HG03432 (cell line): ENCODE measurements at regions not wholly inside any gene's neighbourhood (a gene's known extent, or its start where the extent isn't known, plus 50 kb on each side); places are given as distances from the start of the nearest gene placed in this dataset.

Experiments
- ATAC-seq: cut with Tn5 transposase; IDR thresholded peaks from one replicate; pipeline ENCODE4 v1.9.1; 2021; ENCODE audit warnings: mild to moderate bottlenecking, moderate library complexity; ENCODE audit not compliant: unreplicated experiment

DNA sequence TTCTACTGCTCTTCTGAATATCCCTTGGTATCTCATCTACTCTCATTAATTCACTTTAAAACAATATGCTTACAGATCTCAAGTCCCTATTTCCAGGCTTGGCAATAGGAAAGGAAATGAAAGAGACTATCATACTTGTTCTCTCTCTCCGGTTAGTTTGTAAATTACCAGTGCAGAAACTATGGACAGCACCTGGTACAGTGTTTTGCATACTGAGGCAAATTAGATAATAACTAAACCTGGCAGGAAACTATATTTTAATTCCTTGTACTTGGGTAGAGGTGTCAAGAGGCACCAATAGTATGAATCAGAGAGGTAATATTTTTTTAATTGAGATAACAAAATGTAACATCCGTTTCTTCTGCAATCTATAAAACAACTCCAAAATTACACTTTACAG lies 97.7 kb upstream of the TMEM196 start:
- no peak for ATAC-seq

DNA sequence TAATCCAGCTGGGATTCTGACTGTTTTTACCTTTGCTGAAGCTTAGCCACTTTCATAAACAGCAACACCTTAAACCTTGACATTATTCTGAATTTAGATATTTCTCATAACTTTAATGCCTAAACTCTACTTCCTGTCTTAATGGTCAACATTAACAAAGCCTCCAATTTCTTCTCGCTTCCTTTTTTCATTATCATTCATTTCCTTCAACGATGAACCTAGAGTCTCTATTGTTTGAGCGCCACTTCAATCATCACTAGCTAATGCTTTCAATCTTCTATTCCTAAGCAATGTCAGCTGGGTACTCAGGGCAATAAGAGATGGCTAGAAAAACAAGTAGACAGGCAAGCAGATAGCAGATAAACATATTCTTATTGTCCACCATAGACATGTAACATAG lies 96.6 kb upstream of the TMEM196 start:
- ATAC-seq, result peak; percentile 66

DNA sequence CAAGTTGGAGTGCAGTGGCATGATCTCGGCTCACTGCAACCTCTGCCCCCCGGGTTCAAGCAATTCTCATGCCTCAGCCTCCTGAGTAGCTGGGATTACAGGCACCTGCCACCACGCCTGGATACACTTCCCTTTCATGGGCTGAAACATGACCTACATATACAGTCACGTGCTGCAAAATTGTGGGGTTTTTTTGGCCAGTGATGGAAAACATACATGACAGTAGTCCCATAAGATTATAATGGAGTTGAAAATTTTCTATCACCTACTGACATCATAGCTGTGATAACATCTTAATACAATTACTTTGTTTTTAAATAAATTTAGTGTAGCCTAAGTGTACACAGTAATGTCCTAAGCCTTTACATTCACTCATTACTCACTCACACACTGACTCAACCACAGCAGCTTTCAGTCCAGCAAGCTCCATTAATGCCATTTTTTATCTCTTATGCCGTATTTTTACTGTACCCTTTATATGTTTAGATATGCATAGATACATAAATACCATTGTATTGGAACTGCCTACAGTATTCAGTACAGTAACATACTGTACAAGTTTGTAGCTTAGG lies 79.9 kb upstream of the TMEM196 start:
- no peak for ATAC-seq

DNA sequence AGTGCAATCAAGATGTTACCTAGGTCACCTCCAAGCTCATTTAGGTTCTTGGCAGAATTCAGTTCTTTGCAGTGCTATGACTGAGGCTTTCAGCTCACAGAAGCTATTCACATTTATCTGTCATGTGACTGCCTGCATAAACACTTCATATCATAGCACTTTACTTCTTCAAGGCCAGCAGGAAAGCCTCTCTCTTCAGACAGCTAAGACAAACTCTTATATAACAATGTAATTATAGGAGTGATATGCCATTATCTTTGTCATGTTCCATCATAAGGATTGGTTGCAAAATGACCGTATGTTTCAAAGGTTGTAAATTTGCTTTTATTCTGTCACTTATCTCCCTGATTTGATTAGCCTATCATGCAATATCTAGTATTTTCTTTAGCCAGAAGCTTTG lies 78.8 kb upstream of the TMEM196 start:
- ATAC-seq, result no peak

DNA sequence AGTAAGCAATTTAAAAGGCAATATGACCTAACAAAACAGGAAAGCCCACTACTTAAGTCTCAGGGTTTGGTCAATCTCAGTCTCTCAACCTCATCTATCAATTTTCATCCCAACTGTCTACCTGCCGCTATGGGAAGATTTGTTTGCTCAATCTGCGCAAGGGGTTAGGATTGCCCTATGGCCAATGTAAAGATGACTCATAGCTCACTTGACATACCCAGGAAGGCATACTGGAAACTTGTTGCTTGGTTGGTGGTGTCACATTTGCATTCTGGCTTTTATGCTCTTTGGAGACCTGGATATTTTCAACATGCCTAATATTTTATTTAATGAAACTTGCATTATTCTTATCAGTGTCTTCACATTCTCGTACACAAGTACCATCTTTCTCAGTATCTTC lies 78.1 kb upstream of the TMEM196 start:
- no peak for ATAC-seq

DNA sequence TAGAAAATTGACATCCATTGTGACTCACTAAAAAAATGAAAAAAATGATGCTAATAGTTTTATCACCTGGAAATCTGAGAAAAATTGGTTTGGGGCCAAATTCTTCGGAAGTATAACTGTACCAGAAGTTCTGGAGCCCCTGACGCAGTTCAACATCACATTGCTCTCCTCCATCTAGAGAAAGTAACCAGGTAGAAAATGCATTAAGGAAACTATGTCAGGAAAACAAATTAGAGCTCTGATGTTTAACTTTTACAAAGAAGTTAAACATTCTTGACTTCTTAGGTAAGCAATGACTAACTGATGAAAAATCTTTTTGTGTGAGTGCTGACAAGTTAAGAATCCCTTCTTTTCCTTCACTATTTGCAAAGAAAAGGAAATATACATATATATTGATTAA lies 61.1 kb upstream of the TMEM196 start:
- ATAC-seq, result no peak

DNA sequence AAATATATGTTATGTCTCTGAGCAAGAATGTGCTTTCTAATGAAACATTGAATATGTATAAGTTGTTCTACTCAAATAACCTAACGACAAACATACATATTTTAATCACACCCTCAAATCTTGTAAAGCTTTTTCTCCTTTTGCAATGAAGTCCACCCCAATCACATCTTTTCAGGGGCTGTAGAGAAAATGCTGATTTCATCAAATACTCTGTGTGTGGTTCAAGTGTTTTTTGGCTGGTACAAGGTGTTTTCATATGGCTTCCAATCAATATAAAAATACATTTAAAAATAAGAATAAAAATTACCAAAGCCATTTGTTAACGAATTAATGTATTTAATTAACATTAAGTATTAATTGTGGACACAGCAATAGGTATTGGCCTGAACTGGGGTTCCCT lies 57.2 kb upstream of the TMEM196 start:
- ATAC-seq, result no peak
